GM23338 (cell line): ENCODE measurements at regions not wholly inside any gene's neighbourhood (a gene's known extent, or its start where the extent isn't known, plus 50 kb on each side); places are given as distances from the start of the nearest gene placed in this dataset.

Experiments
- ATAC-seq: fragments of 200-7000 bp; cut with Tn5 transposase; 3 replicates; pipeline ENCODE4 v1.9.1; 2020
- DNase-seq: peaks from one replicate; pipeline ENCODE4 v3.0.0-alpha.2; 2015; ENCODE audit warnings: low spot score
- H2AFZ ChIP-seq: fragments of 200-600 bp; sonication (generic); 2 replicates; pipeline ENCODE4 v1.8.0; 2016; ENCODE audit warnings: antibody characterized with exemption, mild to moderate bottlenecking, moderate library complexity
- H3F3A ChIP-seq: fragments of 200-600 bp; sonication (generic); replicated peaks from 2 replicates; pipeline ENCODE4 v1.8.0; 2017; ENCODE audit warnings: antibody characterized with exemption, mixed run types, low read depth
- H3K27ac ChIP-seq: fragments of 200-600 bp; sonication (generic); 2 replicates; pipeline ENCODE4 v1.6.1; 2016; ENCODE audit warnings: low read depth
- H3K27me3 ChIP-seq: fragments of 200-600 bp; sonication (generic); 2 replicates; pipeline ENCODE4 v1.8.0; 2016; ENCODE audit warnings: mild to moderate bottlenecking, mixed run types, moderate library complexity; ENCODE audit not compliant: insufficient read depth
- H3K36me3 ChIP-seq: fragments of 200-600 bp; sonication (generic); 2 replicates; pipeline ENCODE4 v1.8.0; 2016; ENCODE audit warnings: mild to moderate bottlenecking; ENCODE audit not compliant: insufficient read depth
- H3K4me1 ChIP-seq: fragments of 200-600 bp; sonication (generic); 2 replicates; pipeline ENCODE4 v1.8.0; 2016; ENCODE audit warnings: mild to moderate bottlenecking, moderate library complexity; ENCODE audit not compliant: insufficient read depth
- H3K4me2 ChIP-seq: fragments of 200-600 bp; sonication (generic); 2 replicates; pipeline ENCODE4 v1.7.1; 2017; ENCODE audit warnings: mixed run types
- H3K4me3 ChIP-seq: fragments of 200-600 bp; sonication (generic); 2 replicates; pipeline ENCODE4 v1.6.1; 2016; ENCODE audit warnings: mixed run types
- H3K79me2 ChIP-seq: fragments of 200-600 bp; sonication (generic); replicated peaks from 2 replicates; pipeline ENCODE4 v1.8.0; 2017; ENCODE audit warnings: mild to moderate bottlenecking; ENCODE audit not compliant: insufficient read depth
- H3K9me2 ChIP-seq: fragments of 200-600 bp; sonication (generic); 2 replicates; pipeline ENCODE4 v1.8.0; 2017; ENCODE audit not compliant: insufficient read depth
- H4K20me1 ChIP-seq: fragments of 200-600 bp; sonication (generic); replicated peaks from 2 replicates; pipeline ENCODE4 v1.8.0; 2017; ENCODE audit warnings: mild to moderate bottlenecking; ENCODE audit not compliant: insufficient read depth
- H3K27ac Mint-ChIP-seq: 2 replicates; pipeline ENCODE4 v1.8.0; 2020; ENCODE audit warnings: inconsistent platforms, mild to moderate bottlenecking, moderate library complexity, mixed read lengths
- H3K27me3 Mint-ChIP-seq: 3 replicates; pipeline ENCODE4 v1.8.0; 2022; ENCODE audit warnings: low read depth, mild to moderate bottlenecking, moderate library complexity, mixed read lengths, inconsistent platforms; ENCODE audit not compliant: insufficient read depth, poor library complexity
- H3K36me3 Mint-ChIP-seq: 3 replicates; pipeline ENCODE4 v1.8.0; 2021; ENCODE audit warnings: low read depth, mild to moderate bottlenecking, inconsistent platforms, moderate library complexity, mixed read lengths
- H3K4me1 Mint-ChIP-seq: 3 replicates; pipeline ENCODE4 v1.8.0; 2020; ENCODE audit warnings: mild to moderate bottlenecking, inconsistent platforms, mixed read lengths
- H3K4me3 Mint-ChIP-seq: 3 replicates; pipeline ENCODE4 v1.8.0; 2021; ENCODE audit warnings: moderate library complexity, mild to moderate bottlenecking, inconsistent platforms, mixed read lengths
- H3K9me3 Mint-ChIP-seq: 3 replicates; pipeline ENCODE4 v1.8.0; 2020; ENCODE audit warnings: moderate library complexity, mild to moderate bottlenecking, inconsistent platforms, mixed read lengths
- CTCF ChIP-seq, 2 experiments: fragments of 200-600 bp in 1 of 2; sonication (generic) in 1 of 2; conservative IDR thresholded peaks; 2 replicates each; pipeline versions ENCODE4 v1.5.1 to v1.6.1; 2016 to 2017; ENCODE audit warnings: antibody characterized with exemption in 2 of 2, low read depth in 2 of 2, mild to moderate bottlenecking in 2 of 2, moderate library complexity in 1 of 2
- ETS1 ChIP-seq: IDR thresholded peaks from 2 replicates; pipeline ENCODE4 v1.6.1; 2016; ENCODE audit warnings: antibody characterized with exemption
- EZH2phosphoT487 ChIP-seq: fragments of 200-600 bp; sonication (generic); IDR thresholded peaks from one replicate; pipeline ENCODE4 v1.8.1; 2018; ENCODE audit warnings: antibody characterized with exemption; ENCODE audit not compliant: unreplicated experiment
- JUNB ChIP-seq: IDR thresholded peaks from one replicate; pipeline ENCODE4 v1.6.1; 2016; ENCODE audit warnings: antibody characterized with exemption; ENCODE audit not compliant: unreplicated experiment
- POLR2AphosphoS5 ChIP-seq: IDR thresholded peaks from 2 replicates; pipeline ENCODE4 v1.6.1; 2016; ENCODE audit warnings: antibody characterized with exemption, low read depth
- ZNF114 ChIP-seq: fragments of 250-450 bp; sonication (Bioruptor Pico); IDR thresholded peaks from 2 replicates; pipeline ENCODE4 v1.5.0; 2020; ENCODE audit warnings: mild to moderate bottlenecking, moderate library complexity
- ZNF462 ChIP-seq: fragments of 250-450 bp; sonication (Bioruptor Pico); IDR thresholded peaks from 2 replicates; pipeline ENCODE4 v1.5.0; 2020; ENCODE audit warnings: mild to moderate bottlenecking, moderate library complexity

- Mint-ChIP-seq H3K4me1 (peaks cover 34% of the 10 kb centered on the region), H3K36me3 (no peaks in the 10 kb centered on the region), H3K27ac (no peak overlapping the region), H3K4me3 (no peak overlapping the region), H3K27me3 (peaks cover 13% of the 10 kb centered on the region), H3K9me3 (no peaks in the 10 kb centered on the region)
- Histone ChIP-seq H4K20me1 (no peaks in the 10 kb centered on the region), H3K4me1 (peaks cover 21% of the 10 kb centered on the region), H3K79me2 (no peaks in the 10 kb centered on the region), H3K9me2 (no peaks in the 10 kb centered on the region), H3K4me2 (no peak overlapping the region), H3K27me3 (no peaks in the 10 kb centered on the region), H3F3A (no peaks in the 10 kb centered on the region), H2AFZ (no peak overlapping the region), H3K36me3 (no peaks in the 10 kb centered on the region), H3K4me3 (no peak overlapping the region), H3K27ac (no peak overlapping the region)
- DNase-seq = no peak
- no peak for ATAC-seq
- TF ChIP-seq ZNF114 (CRISPR knock-in tag) = no peak
- no peak for TF ChIP-seq CTCF (conservative IDR thresholded peaks at IDR 0.05; ENCODE audit: low read depth in 2 of 2)
- TF ChIP-seq EZH2phosphoT487 = no peak
- no peak for TF ChIP-seq ZNF462 (CRISPR knock-in tag)
- TF ChIP-seq POLR2AphosphoS5 = no peak
- no peak for TF ChIP-seq JUNB
- TF ChIP-seq ETS1 = no peak
Observed at GRCh38 chr12:131219670-131220330, 266.1 kb downstream of the ADGRD1 start.
